Thoracic aorta (tissue), 2 donors: ENCODE measurements at regions not wholly inside any gene's neighbourhood (a gene's known extent, or its start where the extent isn't known, plus 50 kb on each side); places are given as distances from the start of the nearest gene placed in this dataset.

ENCODE experiments used
- ATAC-seq: fragments of 150-250 bp; one replicate; pipeline ENCODE4 v1.8.0; 2017; ENCODE audit warnings: low read depth; ENCODE audit not compliant: insufficient number of reproducible peaks, low FRiP score
- DNase-seq: peaks from one replicate; pipeline ENCODE4 v3.0.0-alpha.2; 2020; ENCODE audit warnings: low spot score
- H3K27ac ChIP-seq, 2 donors: fragments of 200-600 bp; sonication (generic); 1 replicate in 1 of 2; 2 replicates in 1 of 2; pipeline ENCODE4 v1.5.1; 2016; ENCODE audit warnings: mild to moderate bottlenecking in 2 of 2, moderate library complexity in 2 of 2
- H3K27me3 ChIP-seq: fragments of 200-600 bp; sonication (generic); replicated peaks from 2 replicates; pipeline ENCODE4 v1.6.0; 2016; ENCODE audit warnings: mild to moderate bottlenecking; ENCODE audit not compliant: insufficient read depth
- H3K36me3 ChIP-seq: fragments of 200-600 bp; sonication (generic); one replicate; pipeline ENCODE4 v1.5.1; 2016
- H3K4me1 ChIP-seq, 2 donors: fragments of 200-600 bp; sonication (generic); 1 replicate in 1 of 2; 2 replicates in 1 of 2; pipeline versions ENCODE4 v1.5.1 to v1.6.0; 2016; ENCODE audit warnings: low read depth in 2 of 2, mild to moderate bottlenecking in 1 of 2; ENCODE audit not compliant: control insufficient read depth in 1 of 2
- H3K4me3 ChIP-seq: fragments of 200-600 bp; sonication (generic); 2 replicates; pipeline ENCODE4 v1.5.1; 2016; ENCODE audit warnings: mild to moderate bottlenecking
- H3K9me3 ChIP-seq: fragments of 200-600 bp; sonication (generic); 2 replicates; pipeline ENCODE4 v1.5.1; 2016
- TF ChIP-seq, protein P1 (sequence below): fragments of 200-600 bp; sonication (generic); IDR thresholded peaks from one replicate; pipeline ENCODE4 v1.5.1; 2019; ENCODE audit warnings: antibody characterized with exemption

DNA sequence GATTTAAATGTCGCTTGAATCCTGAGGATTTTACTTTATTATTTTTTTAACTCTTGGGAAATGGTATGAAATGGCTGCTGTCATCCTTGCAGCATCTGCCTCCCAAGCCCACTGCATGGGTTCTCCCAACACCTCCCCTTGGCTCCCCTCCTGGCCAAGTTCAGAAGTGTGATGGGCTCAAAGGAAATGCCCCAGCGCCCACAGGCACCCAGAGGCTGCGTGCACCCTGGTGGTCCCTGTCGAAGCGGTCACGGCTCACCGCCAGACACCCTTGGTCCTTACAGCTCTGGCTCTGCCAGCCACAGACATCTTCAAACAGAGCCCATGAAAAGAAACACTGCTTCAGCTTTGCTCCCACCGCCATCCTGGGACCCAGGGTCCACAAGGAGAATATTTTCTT, 334.7 kb downstream of the SOX9 start:
- no peak for DNase-seq
- no peak overlapping the region for H3K4me3 ChIP-seq

GRCh38 chr17:72456075-72456474, 335.3 kb downstream of the SOX9 start:
- Histone ChIP-seq H3K36me3 (no peaks in the 10 kb centered on the region), H3K27me3 (no peaks in the 10 kb centered on the region), H3K27ac (no peak overlapping the region), H3K9me3 (no peaks in the 10 kb centered on the region), H3K4me1 (no peaks in the 10 kb centered on the region), H3K4me3 (no peak overlapping the region)
- ATAC-seq (no peak), DNase-seq (no peak)
- TF ChIP-seq, protein P1, sequence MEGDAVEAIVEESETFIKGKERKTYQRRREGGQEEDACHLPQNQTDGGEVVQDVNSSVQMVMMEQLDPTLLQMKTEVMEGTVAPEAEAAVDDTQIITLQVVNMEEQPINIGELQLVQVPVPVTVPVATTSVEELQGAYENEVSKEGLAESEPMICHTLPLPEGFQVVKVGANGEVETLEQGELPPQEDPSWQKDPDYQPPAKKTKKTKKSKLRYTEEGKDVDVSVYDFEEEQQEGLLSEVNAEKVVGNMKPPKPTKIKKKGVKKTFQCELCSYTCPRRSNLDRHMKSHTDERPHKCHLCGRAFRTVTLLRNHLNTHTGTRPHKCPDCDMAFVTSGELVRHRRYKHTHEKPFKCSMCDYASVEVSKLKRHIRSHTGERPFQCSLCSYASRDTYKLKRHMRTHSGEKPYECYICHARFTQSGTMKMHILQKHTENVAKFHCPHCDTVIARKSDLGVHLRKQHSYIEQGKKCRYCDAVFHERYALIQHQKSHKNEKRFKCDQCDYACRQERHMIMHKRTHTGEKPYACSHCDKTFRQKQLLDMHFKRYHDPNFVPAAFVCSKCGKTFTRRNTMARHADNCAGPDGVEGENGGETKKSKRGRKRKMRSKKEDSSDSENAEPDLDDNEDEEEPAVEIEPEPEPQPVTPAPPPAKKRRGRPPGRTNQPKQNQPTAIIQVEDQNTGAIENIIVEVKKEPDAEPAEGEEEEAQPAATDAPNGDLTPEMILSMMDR, result no peak

More for the DNA sequence above, 334.7 kb downstream of the SOX9 start:
- H3K27ac ChIP-seq, result no peak overlapping the region
- TF ChIP-seq, protein P1, result no peak
- H3K4me1 ChIP-seq, result no peaks in the 10 kb centered on the region
- H3K9me3 ChIP-seq, result no peaks in the 10 kb centered on the region
- H3K27me3 ChIP-seq, result no peaks in the 10 kb centered on the region
- ATAC-seq, result no peak
- no peaks in the 10 kb centered on the region for H3K36me3 ChIP-seq

GRCh38 chr17:72457712-72458111, 336.9 kb downstream of the SOX9 start:
- Histone ChIP-seq H3K36me3 (no peaks in the 10 kb centered on the region), H3K9me3 (no peaks in the 10 kb centered on the region), H3K4me1 (no peaks in the 10 kb centered on the region), H3K4me3 (no peak overlapping the region), H3K27me3 (no peaks in the 10 kb centered on the region), H3K27ac (no peak overlapping the region)
- ATAC-seq (no peak), DNase-seq (no peak)
- TF ChIP-seq, protein P1, result no peak

DNA sequence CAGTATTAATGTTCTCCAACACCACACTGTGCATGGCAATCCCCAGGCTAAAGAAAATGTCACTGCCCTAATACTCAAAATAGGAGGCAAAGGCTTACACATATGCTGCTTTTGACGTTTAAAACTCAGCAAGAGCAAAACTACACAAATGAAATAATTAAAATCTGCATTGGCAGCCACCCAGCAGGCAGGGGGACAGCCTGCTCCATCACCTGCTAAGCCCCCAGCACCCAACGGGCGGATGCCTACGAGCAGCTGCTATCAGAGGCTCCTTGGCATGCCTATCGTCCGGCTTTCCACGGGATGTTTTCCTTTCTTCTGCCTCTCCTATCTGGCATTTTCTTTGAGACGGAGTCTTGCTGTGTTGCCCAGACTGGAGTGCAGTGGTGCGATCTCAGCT, 337.5 kb downstream of the SOX9 start:
- Histone ChIP-seq H3K27me3 (no peaks in the 10 kb centered on the region), H3K4me1 (no peaks in the 10 kb centered on the region), H3K9me3 (no peaks in the 10 kb centered on the region), H3K4me3 (no peak overlapping the region), H3K27ac (no peak overlapping the region), H3K36me3 (no peaks in the 10 kb centered on the region)
- TF ChIP-seq, protein P1, result no peak
- ATAC-seq (no peak), DNase-seq (no peak)

- ATAC-seq (no peak), DNase-seq (no peak)
- Histone ChIP-seq H3K4me3 (no peak overlapping the region), H3K27ac (no peak overlapping the region), H3K4me1 (no peaks in the 10 kb centered on the region), H3K27me3 (no peaks in the 10 kb centered on the region), H3K36me3 (no peaks in the 10 kb centered on the region), H3K9me3 (no peaks in the 10 kb centered on the region)
- TF ChIP-seq, protein P1, result no peak
These were observed 339.9 kb downstream of the SOX9 start for GRCh38 chr17:72460711-72461110.
